HEK293 (cell line): ENCODE measurements at regions not wholly inside any gene's neighbourhood (a gene's known extent, or its start where the extent isn't known, plus 50 kb on each side); places are given as distances from the start of the nearest gene placed in this dataset.

Experiments used
- CTCF ChIA-PET: fragments of 350-600 bp; formaldehyde crosslinking; extraction: SDS; loops from one replicate; lab custom pipeline; 2021; ENCODE audit warnings: antibody characterized with exemption; lab: Yijun Ruan, JAX
- POLR2A ChIA-PET: fragments of 300-600 bp; formaldehyde crosslinking; extraction: SDS; loops from one replicate; lab custom pipeline; 2020; ENCODE audit warnings: antibody characterized with exemption, inconsistent platforms; lab: Yijun Ruan, JAX
- H3K27ac ChIP-seq: fragments of 200-500 bp; sonication (Bioruptor generic); 2 replicates; pipeline ENCODE4 v1.5.1; 2014; ENCODE audit warnings: low read depth, low read length, control low read depth, inconsistent platforms; ENCODE audit errors: extremely low read depth
- H3K36me3 ChIP-seq, 2 experiments: fragments of 200-500 bp in 1 of 2; sonication (Bioruptor generic) in 1 of 2; 1 replicate in 1 of 2; 2 replicates in 1 of 2; pipeline ENCODE4 v1.5.1; 2014 to 2017; ENCODE audit warnings: inconsistent platforms in 2 of 2, low read length in 2 of 2; ENCODE audit not compliant: control insufficient read depth in 2 of 2, insufficient read depth in 1 of 2
- H3K4me1 ChIP-seq: fragments of 200-500 bp; sonication (Bioruptor generic); 2 replicates; pipeline ENCODE4 v1.5.1; 2014; ENCODE audit warnings: mild to moderate bottlenecking, low read length, inconsistent platforms; ENCODE audit not compliant: control insufficient read depth, insufficient read depth
- H3K4me3 ChIP-seq: 2 replicates; pipeline ENCODE4 v1.5.1; 2011; ENCODE audit warnings: low read depth, mild to moderate bottlenecking, control low read depth, low read length, moderate library complexity
- H3K9me3 ChIP-seq: fragments of 200-500 bp; sonication (Bioruptor generic); 2 replicates; pipeline ENCODE4 v1.5.1; 2014; ENCODE audit warnings: low read depth, low read length, inconsistent platforms; ENCODE audit not compliant: control insufficient read depth, insufficient read depth
- GFI1B ChIP-seq: fragments of 450-650 bp; formaldehyde crosslinking; IDR thresholded peaks from 2 replicates; pipeline ENCODE4 v1.5.1; 2016; ENCODE audit warnings: missing biosample characterization, missing genetic modification characterization
- KLF1 ChIP-seq: fragments of 450-650 bp; formaldehyde crosslinking; IDR thresholded peaks from 2 replicates; pipeline ENCODE4 v1.5.1; 2016; ENCODE audit warnings: missing biosample characterization, missing genetic modification characterization
- KLF17 ChIP-seq: fragments of 450-650 bp; formaldehyde crosslinking; IDR thresholded peaks from 2 replicates; pipeline ENCODE4 v1.5.1; 2016; ENCODE audit warnings: missing biosample characterization, missing genetic modification characterization
- SP7 ChIP-seq: fragments of 450-650 bp; formaldehyde crosslinking; IDR thresholded peaks from 2 replicates; pipeline ENCODE4 v1.5.1; 2016; ENCODE audit warnings: missing biosample characterization, missing genetic modification characterization
- ZEB2 ChIP-seq: fragments of 450-650 bp; formaldehyde crosslinking; IDR thresholded peaks from 2 replicates; pipeline ENCODE4 v1.5.1; 2016; ENCODE audit warnings: missing biosample characterization, missing genetic modification characterization
- ZFHX2 ChIP-seq: fragments of 450-650 bp; formaldehyde crosslinking; conservative IDR thresholded peaks from 2 replicates; pipeline ENCODE4 v1.5.1; 2016; ENCODE audit warnings: missing biosample characterization, missing genetic modification characterization
- ZNF10 ChIP-seq: fragments of 450-650 bp; formaldehyde crosslinking; IDR thresholded peaks from 2 replicates; pipeline ENCODE4 v1.5.1; 2017; ENCODE audit warnings: missing biosample characterization, missing genetic modification characterization
- ZNF146 ChIP-seq: fragments of 450-650 bp; formaldehyde crosslinking; IDR thresholded peaks from 2 replicates; pipeline ENCODE4 v1.5.1; 2016; ENCODE audit warnings: missing biosample characterization, missing genetic modification characterization
- ZNF24 ChIP-seq: fragments of 450-650 bp; formaldehyde crosslinking; IDR thresholded peaks from 2 replicates; pipeline ENCODE4 v1.5.1; 2016; ENCODE audit warnings: missing biosample characterization, missing genetic modification characterization
- ZNF26 ChIP-seq: fragments of 450-650 bp; formaldehyde crosslinking; IDR thresholded peaks from 2 replicates; pipeline ENCODE4 v1.5.1; 2016; ENCODE audit warnings: missing biosample characterization, missing genetic modification characterization
- ZNF274 ChIP-seq, 2 experiments: fragments of 200-500 bp in 1 of 2; fragments of 450-650 bp in 1 of 2; sonication (Bioruptor generic) in 1 of 2; formaldehyde crosslinking in 1 of 2; IDR thresholded peaks; 2 replicates each; pipeline versions ENCODE4 v1.5.1 to v1.6.1; 2014 to 2016; ENCODE audit warnings: borderline replicate concordance in 1 of 2, inconsistent platforms in 1 of 2, low read length in 1 of 2, missing biosample characterization in 1 of 2, missing genetic modification characterization in 1 of 2
- ZNF514 ChIP-seq: fragments of 450-650 bp; formaldehyde crosslinking; IDR thresholded peaks from 2 replicates; pipeline ENCODE4 v1.5.1; 2016; ENCODE audit warnings: missing biosample characterization, missing genetic modification characterization
- ZNF560 ChIP-seq: fragments of 450-650 bp; formaldehyde crosslinking; IDR thresholded peaks from 2 replicates; pipeline ENCODE4 v1.5.1; 2017; ENCODE audit warnings: missing biosample characterization, missing genetic modification characterization, borderline replicate concordance
- ZNF600 ChIP-seq: fragments of 450-650 bp; formaldehyde crosslinking; IDR thresholded peaks from 2 replicates; pipeline ENCODE4 v1.5.1; 2016; ENCODE audit warnings: missing biosample characterization, missing genetic modification characterization
- ZNF777 ChIP-seq: fragments of 450-650 bp; formaldehyde crosslinking; IDR thresholded peaks from 2 replicates; pipeline ENCODE4 v1.5.1; 2017; ENCODE audit warnings: missing biosample characterization, missing genetic modification characterization, borderline replicate concordance
- ZSCAN30 ChIP-seq: fragments of 450-650 bp; IDR thresholded peaks from 2 replicates; pipeline ENCODE4 v1.5.1; 2018; ENCODE audit warnings: missing biosample characterization, mild to moderate bottlenecking, missing genetic modification characterization, moderate library complexity
- TF ChIP-seq, protein P1 (sequence below): fragments of 450-650 bp; IDR thresholded peaks from 2 replicates; pipeline ENCODE4 v1.5.1; 2018; ENCODE audit warnings: missing biosample characterization, missing genetic modification characterization
- TF ChIP-seq, protein P2 (sequence below): fragments of 450-650 bp; formaldehyde crosslinking; conservative IDR thresholded peaks from 2 replicates; pipeline ENCODE4 v1.5.1; 2016; ENCODE audit warnings: low read depth, missing biosample characterization, missing genetic modification characterization

DNA sequence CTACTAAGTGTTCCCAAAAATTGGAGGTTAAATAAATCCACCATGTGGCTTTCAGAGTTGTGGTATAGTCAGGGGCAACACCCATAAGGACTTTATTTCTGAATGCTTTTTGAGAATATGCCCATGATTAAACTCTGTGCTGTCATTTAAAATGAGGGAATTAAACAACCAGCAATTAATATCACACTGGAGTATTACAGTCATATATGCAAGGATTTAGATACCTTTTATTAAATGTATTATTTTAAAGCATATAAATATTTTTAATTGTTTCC is 227.6 kb downstream of the ZPLD1 start:
- Histone ChIP-seq H3K4me1 (no peaks in the 10 kb centered on the region), H3K36me3 (no peaks in the 10 kb centered on the region), H3K4me3 (no peak overlapping the region), H3K27ac (no peak overlapping the region), H3K9me3 (no peaks in the 10 kb centered on the region)
- ChIA-PET CTCF (interaction anchor here (0.6 kb wide), 1 partner anchor 1426 kb away, joined by 6 read pairs; no protein-coding TSS in a partner anchor), POLR2A (no interaction called here)
- TF ChIP-seq ZNF10 (tag by site-specific recombination) (no peak), KLF1 (no peak), ZNF146 (tag by site-specific recombination) (no peak), ZNF777 (tag by site-specific recombination) (no peak), ZNF26 (tag by site-specific recombination) (no peak), GFI1B (no peak), ZSCAN30 (no peak), ZNF274 (IDR thresholded peaks at IDR 0.05; ENCODE audit: low read length) (no peak), ZNF274 (tag by site-specific recombination; IDR thresholded peaks at IDR 0.05; ENCODE audit: borderline replicate concordance) (no peak), SP7 (tag by site-specific recombination) (no peak), ZNF600 (tag by site-specific recombination) (no peak), KLF17 (tag by site-specific recombination) (no peak)
- TF ChIP-seq, protein P1, sequence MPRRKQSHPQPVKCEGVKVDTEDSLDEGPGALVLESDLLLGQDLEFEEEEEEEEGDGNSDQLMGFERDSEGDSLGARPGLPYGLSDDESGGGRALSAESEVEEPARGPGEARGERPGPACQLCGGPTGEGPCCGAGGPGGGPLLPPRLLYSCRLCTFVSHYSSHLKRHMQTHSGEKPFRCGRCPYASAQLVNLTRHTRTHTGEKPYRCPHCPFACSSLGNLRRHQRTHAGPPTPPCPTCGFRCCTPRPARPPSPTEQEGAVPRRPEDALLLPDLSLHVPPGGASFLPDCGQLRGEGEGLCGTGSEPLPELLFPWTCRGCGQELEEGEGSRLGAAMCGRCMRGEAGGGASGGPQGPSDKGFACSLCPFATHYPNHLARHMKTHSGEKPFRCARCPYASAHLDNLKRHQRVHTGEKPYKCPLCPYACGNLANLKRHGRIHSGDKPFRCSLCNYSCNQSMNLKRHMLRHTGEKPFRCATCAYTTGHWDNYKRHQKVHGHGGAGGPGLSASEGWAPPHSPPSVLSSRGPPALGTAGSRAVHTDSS (tag by site-specific recombination), result no peak
- TF ChIP-seq, protein P2, sequence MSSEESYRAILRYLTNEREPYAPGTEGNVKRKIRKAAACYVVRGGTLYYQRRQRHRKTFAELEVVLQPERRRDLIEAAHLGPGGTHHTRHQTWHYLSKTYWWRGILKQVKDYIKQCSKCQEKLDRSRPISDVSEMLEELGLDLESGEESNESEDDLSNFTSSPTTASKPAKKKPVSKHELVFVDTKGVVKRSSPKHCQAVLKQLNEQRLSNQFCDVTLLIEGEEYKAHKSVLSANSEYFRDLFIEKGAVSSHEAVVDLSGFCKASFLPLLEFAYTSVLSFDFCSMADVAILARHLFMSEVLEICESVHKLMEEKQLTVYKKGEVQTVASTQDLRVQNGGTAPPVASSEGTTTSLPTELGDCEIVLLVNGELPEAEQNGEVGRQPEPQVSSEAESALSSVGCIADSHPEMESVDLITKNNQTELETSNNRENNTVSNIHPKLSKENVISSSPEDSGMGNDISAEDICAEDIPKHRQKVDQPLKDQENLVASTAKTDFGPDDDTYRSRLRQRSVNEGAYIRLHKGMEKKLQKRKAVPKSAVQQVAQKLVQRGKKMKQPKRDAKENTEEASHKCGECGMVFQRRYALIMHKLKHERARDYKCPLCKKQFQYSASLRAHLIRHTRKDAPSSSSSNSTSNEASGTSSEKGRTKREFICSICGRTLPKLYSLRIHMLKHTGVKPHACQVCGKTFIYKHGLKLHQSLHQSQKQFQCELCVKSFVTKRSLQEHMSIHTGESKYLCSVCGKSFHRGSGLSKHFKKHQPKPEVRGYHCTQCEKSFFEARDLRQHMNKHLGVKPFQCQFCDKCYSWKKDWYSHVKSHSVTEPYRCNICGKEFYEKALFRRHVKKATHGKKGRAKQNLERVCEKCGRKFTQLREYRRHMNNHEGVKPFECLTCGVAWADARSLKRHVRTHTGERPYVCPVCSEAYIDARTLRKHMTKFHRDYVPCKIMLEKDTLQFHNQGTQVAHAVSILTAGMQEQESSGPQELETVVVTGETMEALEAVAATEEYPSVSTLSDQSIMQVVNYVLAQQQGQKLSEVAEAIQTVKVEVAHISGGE (tag by site-specific recombination), result no peak

GRCh38 chr3:102664126-102664525 is 229.3 kb downstream of the ZPLD1 start:
- Histone ChIP-seq H3K27ac (no peak overlapping the region), H3K4me1 (no peaks in the 10 kb centered on the region), H3K4me3 (no peak overlapping the region), H3K9me3 (no peaks in the 10 kb centered on the region), H3K36me3 (no peaks in the 10 kb centered on the region)
- no peak for TF ChIP-seq ZEB2 (tag by site-specific recombination)
- TF ChIP-seq ZFHX2, result no peak
- no peak for TF ChIP-seq ZNF514
- TF ChIP-seq ZNF24 (tag by site-specific recombination), result no peak
- TF ChIP-seq ZNF600 (tag by site-specific recombination), result no peak
- TF ChIP-seq ZNF560 (tag by site-specific recombination), result no peak
- ChIA-PET POLR2A (no interaction called here), CTCF (no interaction called here)
